IMR-90 (cell line): ENCODE measurements at regions not wholly inside any gene's neighbourhood (a gene's known extent, or its start where the extent isn't known, plus 50 kb on each side); places are given as distances from the start of the nearest gene placed in this dataset. TPM values are rescaled to one million over a fixed set of nuclear protein-coding genes. Genes with fewer than 3 reads are reported as not detected.

ENCODE experiments used
- microRNA-seq, 2 experiments: library from miRNA; stranded (forward) in 1 of 2; unstranded in 1 of 2; fragments of 10-50 nt in 1 of 2; fragments of <30 nt in 1 of 2; gene quantifications in 1 of 2; microRNA quantifications in 1 of 2; one replicate each; pipeline versions ENCODE3 to v1.1.0; 2013 to 2020; ENCODE audit not compliant: insufficient read depth in 1 of 2, insufficient read length in 1 of 2, unreplicated experiment in 1 of 2
- small RNA-seq, 5 experiments: library from RNA; depleted of rRNA; stranded (forward); fragments of <200 nt; gene quantifications; one replicate each; pipeline ENCODE3, GENCODE V24; 2012

Small RNA genes lying in the stretch of these regions (microRNA-seq; reads per million reads assigned to microRNA genes)
- gene DYNLL1P6 (ENCODE audit: insufficient read depth, insufficient read length) = not detected

Small RNA genes lying in the stretch of these regions (small RNA-seq; reads per million reads assigned to genes)
- 0 reads per million in 5 experiments for gene DYNLL1P6
